GM23338 (cell line): ENCODE measurements at regions not wholly inside any gene's neighbourhood (a gene's known extent, or its start where the extent isn't known, plus 50 kb on each side); places are given as distances from the start of the nearest gene placed in this dataset.

Source experiments
- ATAC-seq: fragments of 200-7000 bp; cut with Tn5 transposase; 3 replicates; pipeline ENCODE4 v1.9.1; 2020
- DNase-seq: peaks from one replicate; pipeline ENCODE4 v3.0.0-alpha.2; 2015; ENCODE audit warnings: low spot score
- H2AFZ ChIP-seq: fragments of 200-600 bp; sonication (generic); 2 replicates; pipeline ENCODE4 v1.8.0; 2016; ENCODE audit warnings: antibody characterized with exemption, mild to moderate bottlenecking, moderate library complexity
- H3F3A ChIP-seq: fragments of 200-600 bp; sonication (generic); replicated peaks from 2 replicates; pipeline ENCODE4 v1.8.0; 2017; ENCODE audit warnings: antibody characterized with exemption, mixed run types, low read depth
- H3K27ac ChIP-seq: fragments of 200-600 bp; sonication (generic); 2 replicates; pipeline ENCODE4 v1.6.1; 2016; ENCODE audit warnings: low read depth
- H3K27me3 ChIP-seq: fragments of 200-600 bp; sonication (generic); 2 replicates; pipeline ENCODE4 v1.8.0; 2016; ENCODE audit warnings: mild to moderate bottlenecking, mixed run types, moderate library complexity; ENCODE audit not compliant: insufficient read depth
- H3K36me3 ChIP-seq: fragments of 200-600 bp; sonication (generic); 2 replicates; pipeline ENCODE4 v1.8.0; 2016; ENCODE audit warnings: mild to moderate bottlenecking; ENCODE audit not compliant: insufficient read depth
- H3K4me1 ChIP-seq: fragments of 200-600 bp; sonication (generic); 2 replicates; pipeline ENCODE4 v1.8.0; 2016; ENCODE audit warnings: mild to moderate bottlenecking, moderate library complexity; ENCODE audit not compliant: insufficient read depth
- H3K4me2 ChIP-seq: fragments of 200-600 bp; sonication (generic); 2 replicates; pipeline ENCODE4 v1.7.1; 2017; ENCODE audit warnings: mixed run types
- H3K4me3 ChIP-seq: fragments of 200-600 bp; sonication (generic); 2 replicates; pipeline ENCODE4 v1.6.1; 2016; ENCODE audit warnings: mixed run types
- H3K79me2 ChIP-seq: fragments of 200-600 bp; sonication (generic); replicated peaks from 2 replicates; pipeline ENCODE4 v1.8.0; 2017; ENCODE audit warnings: mild to moderate bottlenecking; ENCODE audit not compliant: insufficient read depth
- H3K9me2 ChIP-seq: fragments of 200-600 bp; sonication (generic); 2 replicates; pipeline ENCODE4 v1.8.0; 2017; ENCODE audit not compliant: insufficient read depth
- H4K20me1 ChIP-seq: fragments of 200-600 bp; sonication (generic); replicated peaks from 2 replicates; pipeline ENCODE4 v1.8.0; 2017; ENCODE audit warnings: mild to moderate bottlenecking; ENCODE audit not compliant: insufficient read depth
- H3K27ac Mint-ChIP-seq: 2 replicates; pipeline ENCODE4 v1.8.0; 2020; ENCODE audit warnings: inconsistent platforms, mild to moderate bottlenecking, moderate library complexity, mixed read lengths
- H3K27me3 Mint-ChIP-seq: 3 replicates; pipeline ENCODE4 v1.8.0; 2022; ENCODE audit warnings: low read depth, mild to moderate bottlenecking, moderate library complexity, mixed read lengths, inconsistent platforms; ENCODE audit not compliant: insufficient read depth, poor library complexity
- H3K36me3 Mint-ChIP-seq: 3 replicates; pipeline ENCODE4 v1.8.0; 2021; ENCODE audit warnings: low read depth, mild to moderate bottlenecking, inconsistent platforms, moderate library complexity, mixed read lengths
- H3K4me1 Mint-ChIP-seq: 3 replicates; pipeline ENCODE4 v1.8.0; 2020; ENCODE audit warnings: mild to moderate bottlenecking, inconsistent platforms, mixed read lengths
- H3K4me3 Mint-ChIP-seq: 3 replicates; pipeline ENCODE4 v1.8.0; 2021; ENCODE audit warnings: moderate library complexity, mild to moderate bottlenecking, inconsistent platforms, mixed read lengths
- H3K9me3 Mint-ChIP-seq: 3 replicates; pipeline ENCODE4 v1.8.0; 2020; ENCODE audit warnings: moderate library complexity, mild to moderate bottlenecking, inconsistent platforms, mixed read lengths
- CREB1 ChIP-seq: fragments of 250-450 bp; sonication (Bioruptor Pico); IDR thresholded peaks from 2 replicates; pipeline ENCODE4 v1.5.0; 2020; ENCODE audit warnings: low read depth, mild to moderate bottlenecking, moderate library complexity
- EZH2 ChIP-seq: fragments of 200-600 bp; sonication (generic); IDR thresholded peaks from one replicate; pipeline ENCODE4 v1.8.0; 2017; ENCODE audit warnings: antibody characterized with exemption, mild to moderate bottlenecking, low read depth; ENCODE audit not compliant: unreplicated experiment
- EZH2phosphoT487 ChIP-seq: fragments of 200-600 bp; sonication (generic); IDR thresholded peaks from one replicate; pipeline ENCODE4 v1.8.1; 2018; ENCODE audit warnings: antibody characterized with exemption; ENCODE audit not compliant: unreplicated experiment
- JUNB ChIP-seq: IDR thresholded peaks from one replicate; pipeline ENCODE4 v1.6.1; 2016; ENCODE audit warnings: antibody characterized with exemption; ENCODE audit not compliant: unreplicated experiment
- NANOG ChIP-seq: IDR thresholded peaks from 2 replicates; pipeline ENCODE4 v1.6.1; 2016; ENCODE audit warnings: antibody characterized with exemption, borderline replicate concordance
- POLR2AphosphoS5 ChIP-seq: IDR thresholded peaks from 2 replicates; pipeline ENCODE4 v1.6.1; 2016; ENCODE audit warnings: antibody characterized with exemption, low read depth
- REST ChIP-seq: IDR thresholded peaks from one replicate; pipeline ENCODE4 v1.6.1; 2018; ENCODE audit warnings: antibody characterized with exemption; ENCODE audit not compliant: unreplicated experiment
- STAT1 ChIP-seq: IDR thresholded peaks from one replicate; pipeline ENCODE4 v1.6.1; 2016; ENCODE audit warnings: antibody characterized with exemption; ENCODE audit not compliant: unreplicated experiment
- ZNF114 ChIP-seq: fragments of 250-450 bp; sonication (Bioruptor Pico); IDR thresholded peaks from 2 replicates; pipeline ENCODE4 v1.5.0; 2020; ENCODE audit warnings: mild to moderate bottlenecking, moderate library complexity
- ZNF331 ChIP-seq: fragments of 250-450 bp; sonication (Bioruptor Pico); IDR thresholded peaks from 2 replicates; pipeline ENCODE4 v1.5.0; 2020; ENCODE audit warnings: low read depth, mild to moderate bottlenecking, moderate library complexity
- TF ChIP-seq, protein P1 (sequence below), 2 experiments: fragments of 200-600 bp in 1 of 2; sonication (generic) in 1 of 2; conservative IDR thresholded peaks; 2 replicates each; pipeline versions ENCODE4 v1.5.1 to v1.6.1; 2016 to 2017; ENCODE audit warnings: antibody characterized with exemption in 2 of 2, low read depth in 2 of 2, mild to moderate bottlenecking in 2 of 2, moderate library complexity in 1 of 2
- TF ChIP-seq, protein P2 (sequence below): fragments of 250-450 bp; sonication (Bioruptor Pico); IDR thresholded peaks from 2 replicates; pipeline ENCODE4 v1.5.0; 2020; ENCODE audit warnings: mild to moderate bottlenecking, moderate library complexity
- TF ChIP-seq, protein P3 (sequence below): IDR thresholded peaks from 2 replicates; pipeline ENCODE4 v1.6.1; 2016; ENCODE audit warnings: antibody characterized with exemption

- H3K27ac ChIP-seq, result no peak overlapping the region
- H3K27me3 ChIP-seq, result no peaks in the 10 kb centered on the region
- H3K4me3 ChIP-seq, result no peak overlapping the region
- H3K36me3 ChIP-seq, result no peaks in the 10 kb centered on the region
- H3K4me1 ChIP-seq, result no peaks in the 10 kb centered on the region; the same call in 1 of the 2 replicates
- no peak for TF ChIP-seq CREB1
- TF ChIP-seq POLR2AphosphoS5, result no peak
- TF ChIP-seq ZNF331, result no peak
- TF ChIP-seq EZH2phosphoT487, result no peak
- TF ChIP-seq ZNF114 (CRISPR knock-in tag), result no peak
- TF ChIP-seq STAT1, result no peak
- TF ChIP-seq REST, result no peak
- TF ChIP-seq NANOG, result no peak
- TF ChIP-seq JUNB, result no peak
- TF ChIP-seq, protein P1, sequence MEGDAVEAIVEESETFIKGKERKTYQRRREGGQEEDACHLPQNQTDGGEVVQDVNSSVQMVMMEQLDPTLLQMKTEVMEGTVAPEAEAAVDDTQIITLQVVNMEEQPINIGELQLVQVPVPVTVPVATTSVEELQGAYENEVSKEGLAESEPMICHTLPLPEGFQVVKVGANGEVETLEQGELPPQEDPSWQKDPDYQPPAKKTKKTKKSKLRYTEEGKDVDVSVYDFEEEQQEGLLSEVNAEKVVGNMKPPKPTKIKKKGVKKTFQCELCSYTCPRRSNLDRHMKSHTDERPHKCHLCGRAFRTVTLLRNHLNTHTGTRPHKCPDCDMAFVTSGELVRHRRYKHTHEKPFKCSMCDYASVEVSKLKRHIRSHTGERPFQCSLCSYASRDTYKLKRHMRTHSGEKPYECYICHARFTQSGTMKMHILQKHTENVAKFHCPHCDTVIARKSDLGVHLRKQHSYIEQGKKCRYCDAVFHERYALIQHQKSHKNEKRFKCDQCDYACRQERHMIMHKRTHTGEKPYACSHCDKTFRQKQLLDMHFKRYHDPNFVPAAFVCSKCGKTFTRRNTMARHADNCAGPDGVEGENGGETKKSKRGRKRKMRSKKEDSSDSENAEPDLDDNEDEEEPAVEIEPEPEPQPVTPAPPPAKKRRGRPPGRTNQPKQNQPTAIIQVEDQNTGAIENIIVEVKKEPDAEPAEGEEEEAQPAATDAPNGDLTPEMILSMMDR (conservative IDR thresholded peaks at IDR 0.05; ENCODE audit: low read depth in 2 of 2), result no peak
- TF ChIP-seq EZH2, result no peak
- TF ChIP-seq, protein P2, sequence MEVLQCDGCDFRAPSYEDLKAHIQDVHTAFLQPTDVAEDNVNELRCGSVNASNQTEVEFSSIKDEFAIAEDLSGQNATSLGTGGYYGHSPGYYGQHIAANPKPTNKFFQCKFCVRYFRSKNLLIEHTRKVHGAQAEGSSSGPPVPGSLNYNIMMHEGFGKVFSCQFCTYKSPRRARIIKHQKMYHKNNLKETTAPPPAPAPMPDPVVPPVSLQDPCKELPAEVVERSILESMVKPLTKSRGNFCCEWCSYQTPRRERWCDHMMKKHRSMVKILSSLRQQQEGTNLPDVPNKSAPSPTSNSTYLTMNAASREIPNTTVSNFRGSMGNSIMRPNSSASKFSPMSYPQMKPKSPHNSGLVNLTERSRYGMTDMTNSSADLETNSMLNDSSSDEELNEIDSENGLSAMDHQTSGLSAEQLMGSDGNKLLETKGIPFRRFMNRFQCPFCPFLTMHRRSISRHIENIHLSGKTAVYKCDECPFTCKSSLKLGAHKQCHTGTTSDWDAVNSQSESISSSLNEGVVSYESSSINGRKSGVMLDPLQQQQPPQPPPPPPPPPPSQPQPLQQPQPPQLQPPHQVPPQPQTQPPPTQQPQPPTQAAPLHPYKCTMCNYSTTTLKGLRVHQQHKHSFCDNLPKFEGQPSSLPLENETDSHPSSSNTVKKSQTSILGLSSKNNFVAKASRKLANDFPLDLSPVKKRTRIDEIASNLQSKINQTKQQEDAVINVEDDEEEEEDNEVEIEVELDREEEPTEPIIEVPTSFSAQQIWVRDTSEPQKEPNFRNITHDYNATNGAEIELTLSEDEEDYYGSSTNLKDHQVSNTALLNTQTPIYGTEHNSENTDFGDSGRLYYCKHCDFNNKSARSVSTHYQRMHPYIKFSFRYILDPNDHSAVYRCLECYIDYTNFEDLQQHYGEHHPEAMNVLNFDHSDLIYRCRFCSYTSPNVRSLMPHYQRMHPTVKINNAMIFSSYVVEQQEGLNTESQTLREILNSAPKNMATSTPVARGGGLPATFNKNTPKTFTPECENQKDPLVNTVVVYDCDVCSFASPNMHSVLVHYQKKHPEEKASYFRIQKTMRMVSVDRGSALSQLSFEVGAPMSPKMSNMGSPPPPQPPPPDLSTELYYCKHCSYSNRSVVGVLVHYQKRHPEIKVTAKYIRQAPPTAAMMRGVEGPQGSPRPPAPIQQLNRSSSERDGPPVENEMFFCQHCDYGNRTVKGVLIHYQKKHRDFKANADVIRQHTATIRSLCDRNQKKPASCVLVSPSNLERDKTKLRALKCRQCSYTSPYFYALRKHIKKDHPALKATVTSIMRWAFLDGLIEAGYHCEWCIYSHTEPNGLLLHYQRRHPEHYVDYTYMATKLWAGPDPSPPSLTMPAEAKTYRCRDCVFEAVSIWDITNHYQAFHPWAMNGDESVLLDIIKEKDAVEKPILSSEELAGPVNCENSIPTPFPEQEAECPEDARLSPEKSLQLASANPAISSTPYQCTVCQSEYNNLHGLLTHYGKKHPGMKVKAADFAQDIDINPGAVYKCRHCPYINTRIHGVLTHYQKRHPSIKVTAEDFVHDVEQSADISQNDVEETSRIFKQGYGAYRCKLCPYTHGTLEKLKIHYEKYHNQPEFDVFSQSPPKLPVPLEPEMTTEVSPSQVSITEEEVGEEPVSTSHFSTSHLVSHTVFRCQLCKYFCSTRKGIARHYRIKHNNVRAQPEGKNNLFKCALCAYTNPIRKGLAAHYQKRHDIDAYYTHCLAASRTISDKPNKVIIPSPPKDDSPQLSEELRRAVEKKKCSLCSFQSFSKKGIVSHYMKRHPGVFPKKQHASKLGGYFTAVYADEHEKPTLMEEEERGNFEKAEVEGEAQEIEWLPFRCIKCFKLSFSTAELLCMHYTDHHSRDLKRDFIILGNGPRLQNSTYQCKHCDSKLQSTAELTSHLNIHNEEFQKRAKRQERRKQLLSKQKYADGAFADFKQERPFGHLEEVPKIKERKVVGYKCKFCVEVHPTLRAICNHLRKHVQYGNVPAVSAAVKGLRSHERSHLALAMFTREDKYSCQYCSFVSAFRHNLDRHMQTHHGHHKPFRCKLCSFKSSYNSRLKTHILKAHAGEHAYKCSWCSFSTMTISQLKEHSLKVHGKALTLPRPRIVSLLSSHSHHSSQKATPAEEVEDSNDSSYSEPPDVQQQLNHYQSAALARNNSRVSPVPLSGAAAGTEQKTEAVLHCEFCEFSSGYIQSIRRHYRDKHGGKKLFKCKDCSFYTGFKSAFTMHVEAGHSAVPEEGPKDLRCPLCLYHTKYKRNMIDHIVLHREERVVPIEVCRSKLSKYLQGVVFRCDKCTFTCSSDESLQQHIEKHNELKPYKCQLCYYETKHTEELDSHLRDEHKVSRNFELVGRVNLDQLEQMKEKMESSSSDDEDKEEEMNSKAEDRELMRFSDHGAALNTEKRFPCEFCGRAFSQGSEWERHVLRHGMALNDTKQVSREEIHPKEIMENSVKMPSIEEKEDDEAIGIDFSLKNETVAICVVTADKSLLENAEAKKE (CRISPR knock-in tag), result no peak
- TF ChIP-seq, protein P3, sequence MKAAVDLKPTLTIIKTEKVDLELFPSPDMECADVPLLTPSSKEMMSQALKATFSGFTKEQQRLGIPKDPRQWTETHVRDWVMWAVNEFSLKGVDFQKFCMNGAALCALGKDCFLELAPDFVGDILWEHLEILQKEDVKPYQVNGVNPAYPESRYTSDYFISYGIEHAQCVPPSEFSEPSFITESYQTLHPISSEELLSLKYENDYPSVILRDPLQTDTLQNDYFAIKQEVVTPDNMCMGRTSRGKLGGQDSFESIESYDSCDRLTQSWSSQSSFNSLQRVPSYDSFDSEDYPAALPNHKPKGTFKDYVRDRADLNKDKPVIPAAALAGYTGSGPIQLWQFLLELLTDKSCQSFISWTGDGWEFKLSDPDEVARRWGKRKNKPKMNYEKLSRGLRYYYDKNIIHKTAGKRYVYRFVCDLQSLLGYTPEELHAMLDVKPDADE, result no peak
- DNase-seq (no peak), ATAC-seq (no peak)
- no peaks in the 10 kb centered on the region for H3F3A ChIP-seq
- H2AFZ ChIP-seq, result no peak overlapping the region
- H3K79me2 ChIP-seq, result no peaks in the 10 kb centered on the region
- H3K36me3 Mint-ChIP-seq, result no peaks in the 10 kb centered on the region
- no peaks in the 10 kb centered on the region for H3K4me1 Mint-ChIP-seq
- no peak overlapping the region for H3K4me2 ChIP-seq
- H4K20me1 ChIP-seq, result no peaks in the 10 kb centered on the region
- peaks cover 6% of the 10 kb centered on the region; the same call in 2 of the 3 replicates for H3K9me3 Mint-ChIP-seq
- H3K27me3 Mint-ChIP-seq, result no peaks in the 10 kb centered on the region
- H3K27ac Mint-ChIP-seq, result no peak overlapping the region
- no peak overlapping the region for H3K4me3 Mint-ChIP-seq
- peaks cover 3% of the 10 kb centered on the region; the same call in 1 of the 2 replicates for H3K9me2 ChIP-seq
Measured at GRCh38 chr10:22823109-22823508, 104.7 kb upstream of the ARMC3 start.
